ENCODE measurements at regions not wholly inside any gene's neighbourhood (a gene's known extent, or its start where the extent isn't known, plus 50 kb on each side); places are given as distances from the start of the nearest gene placed in this dataset.

GRCh38 chr2:239696559-239697207, 295.9 kb upstream of the HDAC4 start:
- no peak for DNase-seq (ENCODE audit: extremely low read depth, low read depth)

- DNase-seq (ENCODE audit: extremely low read depth, low read depth) = no peak
Measured at GRCh38 chr2:239695728-239696240, 295.0 kb upstream of the HDAC4 start.

GRCh38 chr2:239695106-239695727, 294.4 kb upstream of the HDAC4 start:
- DNase-seq (ENCODE audit: extremely low read depth, low read depth) = no peak

- DNase-seq (ENCODE audit: extremely low read depth, low read depth) = no peak
Measured at GRCh38 chr2:239694487-239694886, 293.7 kb upstream of the HDAC4 start.

GRCh38 chr2:239693761-239694415, 293.1 kb upstream of the HDAC4 start:
- DNase-seq (ENCODE audit: extremely low read depth, low read depth) = no peak

GRCh38 chr2:239693330-239693729, 292.5 kb upstream of the HDAC4 start:
- DNase-seq (ENCODE audit: extremely low read depth, low read depth) = no peak

GRCh38 chr2:239692919-239693318, 292.1 kb upstream of the HDAC4 start:
- no peak for DNase-seq (ENCODE audit: extremely low read depth, low read depth)

- no peak for DNase-seq (ENCODE audit: extremely low read depth, low read depth)
Measured at GRCh38 chr2:239692362-239692851, 291.6 kb upstream of the HDAC4 start.

- no peak for DNase-seq (ENCODE audit: extremely low read depth, low read depth)
Measured at GRCh38 chr2:239691720-239692119, 290.9 kb upstream of the HDAC4 start.

- no peak for DNase-seq (ENCODE audit: extremely low read depth, low read depth)
Measured at GRCh38 chr2:239690651-239691631, 290.1 kb upstream of the HDAC4 start.

GRCh38 chr2:239689985-239690384, 289.2 kb upstream of the HDAC4 start:
- DNase-seq (ENCODE audit: extremely low read depth, low read depth) = no peak

GRCh38 chr2:239689410-239689809, 288.6 kb upstream of the HDAC4 start:
- DNase-seq (ENCODE audit: extremely low read depth, low read depth) = no peak

- DNase-seq (ENCODE audit: extremely low read depth, low read depth) = no peak
Measured at GRCh38 chr2:239688840-239689239, 288.0 kb upstream of the HDAC4 start.

- peak; percentile 18 for DNase-seq (ENCODE audit: extremely low read depth, low read depth)
Measured at GRCh38 chr2:239688122-239688681, 287.4 kb upstream of the HDAC4 start.

- no peak for DNase-seq (ENCODE audit: extremely low read depth, low read depth)
Measured at GRCh38 chr2:239687441-239687840, 286.6 kb upstream of the HDAC4 start.

GRCh38 chr2:239685965-239686364, 285.1 kb upstream of the HDAC4 start:
- DNase-seq (ENCODE audit: extremely low read depth, low read depth) = no peak

GRCh38 chr2:239685556-239685955, 284.7 kb upstream of the HDAC4 start:
- no peak for DNase-seq (ENCODE audit: extremely low read depth, low read depth)

- no peak for DNase-seq (ENCODE audit: extremely low read depth, low read depth)
Measured at GRCh38 chr2:239684996-239685395, 284.2 kb upstream of the HDAC4 start.

GRCh38 chr2:239684271-239684810, 283.5 kb upstream of the HDAC4 start:
- no peak for DNase-seq (ENCODE audit: extremely low read depth, low read depth)

GRCh38 chr2:239682518-239682917, 281.7 kb upstream of the HDAC4 start:
- no peak for DNase-seq (ENCODE audit: extremely low read depth, low read depth)
